GM21717 (cell line): ENCODE measurements at regions not wholly inside any gene's neighbourhood (a gene's known extent, or its start where the extent isn't known, plus 50 kb on each side); places are given as distances from the start of the nearest gene placed in this dataset.

Source experiments
- ATAC-seq: cut with Tn5 transposase; IDR thresholded peaks from one replicate; pipeline ENCODE4 v1.9.1; 2021; ENCODE audit warnings: mild to moderate bottlenecking, moderate library complexity; ENCODE audit not compliant: unreplicated experiment

- no peak for ATAC-seq
Measured at GRCh38 chr5:44868541-44868940, 59.8 kb downstream of the MRPS30 start.

GRCh38 chr5:44869928-44870327, 61.2 kb downstream of the MRPS30 start:
- no peak for ATAC-seq

- no peak for ATAC-seq
Measured at GRCh38 chr5:44870430-44870829, 61.7 kb downstream of the MRPS30 start.

- ATAC-seq = no peak
Measured at GRCh38 chr5:44871401-44871800, 62.7 kb downstream of the MRPS30 start.

GRCh38 chr5:44875661-44876605, 67.2 kb downstream of the MRPS30 start:
- ATAC-seq = peak; percentile 99

GRCh38 chr5:44881266-44881665, 72.5 kb downstream of the MRPS30 start:
- no peak for ATAC-seq

- no peak for ATAC-seq
Measured at GRCh38 chr5:44884036-44884435, 75.3 kb downstream of the MRPS30 start.

- ATAC-seq = peak; percentile 92
Measured at GRCh38 chr5:44885903-44886302, 77.2 kb downstream of the MRPS30 start.

- ATAC-seq = no peak
Measured at GRCh38 chr5:44887722-44888121, 79.0 kb downstream of the MRPS30 start.

- no peak for ATAC-seq
Measured at GRCh38 chr5:44888435-44888834, 79.7 kb downstream of the MRPS30 start.

- no peak for ATAC-seq
Measured at GRCh38 chr5:44891116-44891515, 82.4 kb downstream of the MRPS30 start.

- ATAC-seq = peak; percentile 61
Measured at GRCh38 chr5:44900273-44900954, 91.7 kb downstream of the MRPS30 start.

- no peak for ATAC-seq
Measured at GRCh38 chr5:44907396-44907795, 98.6 kb downstream of the MRPS30 start.

GRCh38 chr5:44909004-44909403, 100.3 kb downstream of the MRPS30 start:
- ATAC-seq = no peak

GRCh38 chr5:44911501-44911900, 102.8 kb downstream of the MRPS30 start:
- no peak for ATAC-seq

GRCh38 chr5:44914221-44914620, 105.5 kb downstream of the MRPS30 start:
- peak; percentile 74 for ATAC-seq

- no peak for ATAC-seq
Measured at GRCh38 chr5:44919560-44919959, 110.8 kb downstream of the MRPS30 start.

GRCh38 chr5:44927115-44927733, 118.5 kb downstream of the MRPS30 start:
- no peak for ATAC-seq

- ATAC-seq = peak; percentile 99
Measured at GRCh38 chr5:44932922-44933585, 124.3 kb downstream of the MRPS30 start.

GRCh38 chr5:44933686-44934085, 124.9 kb downstream of the MRPS30 start:
- ATAC-seq = peak; percentile 21

- no peak for ATAC-seq
Measured at GRCh38 chr5:44935262-44935661, 126.5 kb downstream of the MRPS30 start.
